ACC112 (cell line): ENCODE measurements at regions not wholly inside any gene's neighbourhood (a gene's known extent, or its start where the extent isn't known, plus 50 kb on each side); places are given as distances from the start of the nearest gene placed in this dataset.
"Not testable (repeated sequence)": the region's sequence is repeated elsewhere in the genome, so short reads cannot be mapped to it uniquely, and the experiment has no call there.

Experiments used
- H2AFZ ChIP-seq: fragments of 200-600 bp; sonication (generic); one replicate; pipeline ENCODE4 v1.6.0; 2017; ENCODE audit warnings: antibody characterized with exemption, low read length; ENCODE audit not compliant: unreplicated experiment
- H3K27ac ChIP-seq: fragments of 200-600 bp; sonication (generic); 2 replicates; pipeline ENCODE4 v1.5.1; 2014; ENCODE audit warnings: low read depth, mild to moderate bottlenecking, antibody characterized with exemption, low read length, moderate library complexity
- H3K27me3 ChIP-seq: fragments of 200-600 bp; sonication (generic); 2 replicates; pipeline ENCODE4 v1.6.1; 2014; ENCODE audit warnings: mild to moderate bottlenecking, antibody characterized with exemption, low read length, moderate library complexity, mixed read lengths; ENCODE audit not compliant: insufficient read depth
- H3K36me3 ChIP-seq: fragments of 200-600 bp; sonication (generic); 2 replicates; pipeline ENCODE4 v1.6.1; 2016; ENCODE audit warnings: mild to moderate bottlenecking, antibody characterized with exemption, low read length, moderate library complexity, mixed read lengths; ENCODE audit not compliant: insufficient read depth
- H3K4me1 ChIP-seq: fragments of 200-600 bp; sonication (generic); one replicate; pipeline ENCODE4 v1.6.1; 2016; ENCODE audit warnings: low read length, mixed read lengths; ENCODE audit not compliant: insufficient read depth, unreplicated experiment, control insufficient read depth
- H3K4me3 ChIP-seq: fragments of 200-600 bp; sonication (generic); 2 replicates; pipeline ENCODE4 v1.5.1; 2014; ENCODE audit warnings: mild to moderate bottlenecking, low read depth, low read length
- H3K79me2 ChIP-seq: fragments of 200-600 bp; sonication (generic); one replicate; pipeline ENCODE4 v1.6.0; 2016; ENCODE audit warnings: low read length; ENCODE audit not compliant: control insufficient read depth, unreplicated experiment, insufficient read depth

- H3K79me2 ChIP-seq, H3K27ac ChIP-seq, H3K4me1 ChIP-seq, H3K36me3 ChIP-seq, H3K4me3 ChIP-seq, H2AFZ ChIP-seq: not testable (repeated sequence)
- H3K27me3 ChIP-seq, result peaks cover 33% of the 10 kb centered on the region
Observed at GRCh38 chr9:78172610-78173009, 63.3 kb upstream of the CEP78 start.

GRCh38 chr9:78171651-78172050 is 64.2 kb upstream of the CEP78 start:
- Histone ChIP-seq H3K36me3 (no peaks in the 10 kb centered on the region), H3K27me3 (peaks cover 33% of the 10 kb centered on the region), H3K4me3 (no peak overlapping the region), H2AFZ (no peak overlapping the region), H3K27ac (no peak overlapping the region), H3K79me2 (no peaks in the 10 kb centered on the region), H3K4me1 (no peaks in the 10 kb centered on the region)

- Histone ChIP-seq H2AFZ (no peak overlapping the region), H3K4me1 (no peaks in the 10 kb centered on the region), H3K4me3 (no peak overlapping the region), H3K36me3 (no peaks in the 10 kb centered on the region), H3K27me3 (peaks cover 26% of the 10 kb centered on the region), H3K27ac (no peak overlapping the region), H3K79me2 (no peaks in the 10 kb centered on the region)
Observed at GRCh38 chr9:78169125-78169524, 66.8 kb upstream of the CEP78 start.

GRCh38 chr9:78167356-78167755 is 68.5 kb upstream of the CEP78 start:
- H3K36me3 ChIP-seq, result no peaks in the 10 kb centered on the region
- no peak overlapping the region for H3K4me3 ChIP-seq
- H3K27ac ChIP-seq, result no peak overlapping the region
- H3K4me1 ChIP-seq, result no peaks in the 10 kb centered on the region
- peaks cover 26% of the 10 kb centered on the region for H3K27me3 ChIP-seq
- no peak overlapping the region for H2AFZ ChIP-seq
- no peaks in the 10 kb centered on the region for H3K79me2 ChIP-seq

- no peaks in the 10 kb centered on the region for H3K4me1 ChIP-seq
- no peaks in the 10 kb centered on the region for H3K79me2 ChIP-seq
- no peaks in the 10 kb centered on the region for H3K36me3 ChIP-seq
- H2AFZ ChIP-seq, result no peak overlapping the region
- H3K27me3 ChIP-seq, result peaks cover 4% of the 10 kb centered on the region
- no peak overlapping the region for H3K27ac ChIP-seq
- no peak overlapping the region for H3K4me3 ChIP-seq
Observed at GRCh38 chr9:78163834-78164233, 72.0 kb upstream of the CEP78 start.

GRCh38 chr9:78158286-78158685 is 77.6 kb upstream of the CEP78 start:
- no peak overlapping the region for H3K27ac ChIP-seq
- no peaks in the 10 kb centered on the region for H3K27me3 ChIP-seq
- no peaks in the 10 kb centered on the region for H3K4me1 ChIP-seq
- H3K4me3 ChIP-seq, result no peak overlapping the region
- H3K36me3 ChIP-seq, result no peaks in the 10 kb centered on the region
- no peak overlapping the region for H2AFZ ChIP-seq
- no peaks in the 10 kb centered on the region for H3K79me2 ChIP-seq

- no peaks in the 10 kb centered on the region for H3K27me3 ChIP-seq
- H3K4me3 ChIP-seq, result no peak overlapping the region
- H2AFZ ChIP-seq, result no peak overlapping the region
- H3K4me1 ChIP-seq, result no peaks in the 10 kb centered on the region
- H3K79me2 ChIP-seq, result no peaks in the 10 kb centered on the region
- no peaks in the 10 kb centered on the region for H3K36me3 ChIP-seq
- no peak overlapping the region for H3K27ac ChIP-seq
Observed at GRCh38 chr9:78150983-78151356, 84.9 kb upstream of the CEP78 start.

GRCh38 chr9:78150312-78150982 is 85.4 kb upstream of the CEP78 start:
- H3K79me2 ChIP-seq, result no peaks in the 10 kb centered on the region
- no peak overlapping the region for H2AFZ ChIP-seq
- no peak overlapping the region for H3K4me3 ChIP-seq
- no peaks in the 10 kb centered on the region for H3K27me3 ChIP-seq
- H3K4me1 ChIP-seq, result no peaks in the 10 kb centered on the region
- no peaks in the 10 kb centered on the region for H3K36me3 ChIP-seq
- no peak overlapping the region for H3K27ac ChIP-seq

- Histone ChIP-seq H3K27me3 (no peaks in the 10 kb centered on the region), H2AFZ (no peak overlapping the region), H3K4me1 (no peaks in the 10 kb centered on the region), H3K36me3 (no peaks in the 10 kb centered on the region), H3K27ac (no peak overlapping the region), H3K79me2 (no peaks in the 10 kb centered on the region), H3K4me3 (no peak overlapping the region)
Observed at GRCh38 chr9:78149702-78150291, 86.1 kb upstream of the CEP78 start.

GRCh38 chr9:78146241-78146640 is 89.6 kb upstream of the CEP78 start:
- Histone ChIP-seq H3K79me2 (no peaks in the 10 kb centered on the region), H3K36me3 (no peaks in the 10 kb centered on the region), H3K4me3 (no peak overlapping the region), H3K4me1 (no peaks in the 10 kb centered on the region), H3K27me3 (no peaks in the 10 kb centered on the region), H2AFZ (no peak overlapping the region), H3K27ac (no peak overlapping the region)

GRCh38 chr9:78144663-78145377 is 91.1 kb upstream of the CEP78 start:
- Histone ChIP-seq H3K4me3 (no peak overlapping the region), H3K79me2 (no peaks in the 10 kb centered on the region), H3K27me3 (no peaks in the 10 kb centered on the region), H3K27ac (no peak overlapping the region), H3K4me1 (no peaks in the 10 kb centered on the region), H2AFZ (no peak overlapping the region), H3K36me3 (no peaks in the 10 kb centered on the region)
